DND-41 (cell line): ENCODE measurements at regions not wholly inside any gene's neighbourhood (a gene's known extent, or its start where the extent isn't known, plus 50 kb on each side); places are given as distances from the start of the nearest gene placed in this dataset.

Source experiments
- CTCF ChIP-seq: IDR thresholded peaks from 2 replicates; pipeline ENCODE4 v1.5.1; 2012; ENCODE audit warnings: borderline replicate concordance, low read length, moderate library complexity, mild to moderate bottlenecking; ENCODE audit not compliant: poor library complexity, severe bottlenecking; ENCODE audit errors: extremely low read depth
- EZH2 ChIP-seq: IDR thresholded peaks from 3 replicates; pipeline ENCODE4 v1.6.1; 2012; ENCODE audit warnings: borderline replicate concordance, low read depth, mild to moderate bottlenecking, moderate library complexity, low read length, inconsistent platforms; ENCODE audit not compliant: severe bottlenecking

GRCh38 chr4:24241511-24241910, 342.8 kb downstream of the DHX15 start:
- TF ChIP-seq CTCF (no peak), EZH2 (no peak)
